ELR (cell line): ENCODE measurements at regions not wholly inside any gene's neighbourhood (a gene's known extent, or its start where the extent isn't known, plus 50 kb on each side); places are given as distances from the start of the nearest gene placed in this dataset.

ENCODE experiments used
- DNase-seq: peaks from one replicate; pipeline ENCODE4 v3.0.0-alpha.2; 2015; ENCODE audit warnings: low read depth

- no peak for DNase-seq
These were observed 71.6 kb upstream of the ASTN2 start for GRCh38 chr9:117486426-117486825.

- peak; percentile 3 for DNase-seq
These were observed 70.3 kb upstream of the ASTN2 start for GRCh38 chr9:117485176-117485575.

GRCh38 chr9:117480729-117481128 lies 65.9 kb upstream of the ASTN2 start:
- no peak for DNase-seq

- DNase-seq: no peak
These were observed 65.4 kb upstream of the ASTN2 start for GRCh38 chr9:117480253-117480652.

- DNase-seq: no peak
These were observed 58.4 kb upstream of the ASTN2 start for GRCh38 chr9:117473293-117473692.

GRCh38 chr9:117470902-117471301 lies 56.0 kb upstream of the ASTN2 start:
- no peak for DNase-seq

GRCh38 chr9:117470455-117470854 lies 55.6 kb upstream of the ASTN2 start:
- DNase-seq: no peak

GRCh38 chr9:117466111-117466510 lies 51.3 kb upstream of the ASTN2 start:
- no peak for DNase-seq

- no peak for DNase-seq
These were observed 50.8 kb upstream of the ASTN2 start for GRCh38 chr9:117465706-117466105.

GRCh38 chr9:117464941-117465616 lies 50.2 kb upstream of the ASTN2 start:
- DNase-seq: no peak
